Loucy (cell line): ENCODE measurements at regions not wholly inside any gene's neighbourhood (a gene's known extent, or its start where the extent isn't known, plus 50 kb on each side); places are given as distances from the start of the nearest gene placed in this dataset.
"Not testable (repeated sequence)": the region's sequence is repeated elsewhere in the genome, so short reads cannot be mapped to it uniquely, and the experiment has no call there.

Experiments
- H2AFZ ChIP-seq: fragments of 200-600 bp; sonication (generic); 2 replicates; pipeline ENCODE4 v1.6.0; 2016; ENCODE audit warnings: antibody characterized with exemption, mild to moderate bottlenecking, low read length, moderate library complexity
- H3F3A ChIP-seq: fragments of 200-600 bp; 2 replicates; pipeline ENCODE4 v1.6.0; 2016; ENCODE audit warnings: antibody characterized with exemption, low read depth, mild to moderate bottlenecking
- H3K27me3 ChIP-seq: fragments of 200-600 bp; sonication (generic); 2 replicates; pipeline ENCODE4 v1.6.1; 2014; ENCODE audit warnings: low read length, mild to moderate bottlenecking; ENCODE audit not compliant: insufficient read depth, poor library complexity, severe bottlenecking
- H3K36me3 ChIP-seq: fragments of 200-600 bp; sonication (generic); 2 replicates; pipeline ENCODE4 v1.6.1; 2016; ENCODE audit warnings: low read length; ENCODE audit not compliant: insufficient read depth
- H3K4me1 ChIP-seq: fragments of 200-600 bp; sonication (generic); 2 replicates; pipeline ENCODE4 v1.5.1; 2014; ENCODE audit warnings: low read length, mild to moderate bottlenecking; ENCODE audit not compliant: insufficient read depth, poor library complexity, severe bottlenecking
- H3K4me2 ChIP-seq: fragments of 200-600 bp; sonication (generic); 2 replicates; pipeline ENCODE4 v1.6.0; 2014; ENCODE audit warnings: antibody characterized with exemption, low read length, low read depth, mild to moderate bottlenecking; ENCODE audit not compliant: poor library complexity, severe bottlenecking
- H3K4me3 ChIP-seq: fragments of 200-600 bp; sonication (generic); 2 replicates; pipeline ENCODE4 v1.5.1; 2014; ENCODE audit warnings: low read length, mild to moderate bottlenecking, mixed read lengths; ENCODE audit not compliant: poor library complexity, severe bottlenecking
- H3K79me2 ChIP-seq: fragments of 200-600 bp; sonication (generic); 2 replicates; pipeline ENCODE4 v1.6.1; 2014; ENCODE audit warnings: low read length; ENCODE audit not compliant: insufficient read depth
- H3K9ac ChIP-seq: fragments of 200-600 bp; sonication (generic); 2 replicates; pipeline ENCODE4 v1.6.0; 2014; ENCODE audit warnings: mild to moderate bottlenecking, low read depth, low read length, moderate library complexity; ENCODE audit not compliant: poor library complexity, severe bottlenecking
- H3K9me2 ChIP-seq: fragments of 200-600 bp; sonication (generic); replicated peaks from 2 replicates; pipeline ENCODE4 v1.6.1; 2016; ENCODE audit warnings: low read depth, low read length, mixed read lengths
- H3K9me3 ChIP-seq: fragments of 200-600 bp; sonication (generic); 2 replicates; pipeline ENCODE4 v1.6.1; 2014; ENCODE audit warnings: mild to moderate bottlenecking, antibody characterized with exemption, low read length, low read depth; ENCODE audit not compliant: insufficient read depth
- H4K20me1 ChIP-seq: fragments of 200-600 bp; sonication (generic); 2 replicates; pipeline ENCODE4 v1.6.0; 2014; ENCODE audit warnings: antibody characterized with exemption, low read length, mild to moderate bottlenecking; ENCODE audit not compliant: insufficient read depth, poor library complexity, severe bottlenecking
- CTCF ChIP-seq: fragments of 200-600 bp; sonication (generic); conservative IDR thresholded peaks from 2 replicates; pipeline ENCODE4 v1.5.1; 2014; ENCODE audit warnings: mild to moderate bottlenecking, antibody characterized with exemption, low read length
- EZH2phosphoT487 ChIP-seq: fragments of 200-600 bp; IDR thresholded peaks from 2 replicates; pipeline ENCODE4 v1.6.1; 2018; ENCODE audit warnings: antibody characterized with exemption, mild to moderate bottlenecking, moderate library complexity, borderline replicate concordance

GRCh38 chr10:118422241-118422640 is 80.1 kb upstream of the FAM204A start:
- H3F3A ChIP-seq = no peaks in the 10 kb centered on the region
- no peak overlapping the region for H3K9ac ChIP-seq
- H3K4me2 ChIP-seq = no peak overlapping the region
- H4K20me1 ChIP-seq = no peaks in the 10 kb centered on the region
- H3K9me2 ChIP-seq = no peaks in the 10 kb centered on the region
- H3K36me3 ChIP-seq = no peaks in the 10 kb centered on the region
- H3K9me3 ChIP-seq = no peaks in the 10 kb centered on the region
- no peak for TF ChIP-seq EZH2phosphoT487
- TF ChIP-seq CTCF = no peak
- H3K79me2 ChIP-seq = no peaks in the 10 kb centered on the region
- no peak overlapping the region for H3K4me3 ChIP-seq
- no peak overlapping the region for H2AFZ ChIP-seq
- H3K27me3 ChIP-seq = no peaks in the 10 kb centered on the region
- H3K4me1 ChIP-seq = no peaks in the 10 kb centered on the region

GRCh38 chr10:118420049-118420448 is 77.9 kb upstream of the FAM204A start:
- H3K4me3 ChIP-seq, H3K79me2 ChIP-seq, H4K20me1 ChIP-seq, H3K27me3 ChIP-seq, H3K4me2 ChIP-seq, H2AFZ ChIP-seq, H3K9me2 ChIP-seq, H3K9ac ChIP-seq, H3K9me3 ChIP-seq, H3K36me3 ChIP-seq, H3F3A ChIP-seq, H3K4me1 ChIP-seq: not testable (repeated sequence)

GRCh38 chr10:118412932-118413331 is 70.8 kb upstream of the FAM204A start:
- TF ChIP-seq CTCF (no peak), EZH2phosphoT487 (no peak)
- Histone ChIP-seq H3K4me1 (no peaks in the 10 kb centered on the region), H2AFZ (no peak overlapping the region), H3K4me2 (no peak overlapping the region), H3K9me2 (no peaks in the 10 kb centered on the region), H3K4me3 (no peak overlapping the region), H4K20me1 (no peaks in the 10 kb centered on the region), H3K79me2 (no peaks in the 10 kb centered on the region), H3K9me3 (no peaks in the 10 kb centered on the region), H3K9ac (no peak overlapping the region), H3F3A (no peaks in the 10 kb centered on the region), H3K36me3 (no peaks in the 10 kb centered on the region), H3K27me3 (no peaks in the 10 kb centered on the region)

- Histone ChIP-seq H3K4me3 (no peak overlapping the region), H3K4me2 (no peak overlapping the region), H3K9ac (no peak overlapping the region), H3K4me1 (no peaks in the 10 kb centered on the region), H3K27me3 (no peaks in the 10 kb centered on the region), H3F3A (no peaks in the 10 kb centered on the region), H3K36me3 (no peaks in the 10 kb centered on the region), H3K9me2 (no peaks in the 10 kb centered on the region), H4K20me1 (no peaks in the 10 kb centered on the region), H3K9me3 (no peaks in the 10 kb centered on the region), H2AFZ (no peak overlapping the region), H3K79me2 (no peaks in the 10 kb centered on the region)
- no peak for TF ChIP-seq CTCF
- no peak for TF ChIP-seq EZH2phosphoT487
Measured at GRCh38 chr10:118412132-118412760, 70.1 kb upstream of the FAM204A start.
